Liver (tissue), 8 donors: ENCODE measurements at regions not wholly inside any gene's neighbourhood (a gene's known extent, or its start where the extent isn't known, plus 50 kb on each side); places are given as distances from the start of the nearest gene placed in this dataset.

Source experiments
- DNase-seq: peaks from one replicate; pipeline ENCODE4 v3.0.0-alpha.2; 2017; ENCODE audit warnings: low spot score
- H3K27ac ChIP-seq, 2 donors: one replicate each; pipeline ENCODE4 v1.7.0; 2013; ENCODE audit warnings: inconsistent platforms in 2 of 2, low read length in 2 of 2, control low read depth in 1 of 2, low read depth in 1 of 2, mild to moderate bottlenecking in 1 of 2
- H3K27me3 ChIP-seq, 4 donors: one replicate each; pipeline versions ENCODE4 v1.6.1 to v1.7.0; 2013; ENCODE audit warnings: low read length in 3 of 4, inconsistent platforms in 1 of 4, mild to moderate bottlenecking in 1 of 4, moderate library complexity in 1 of 4; ENCODE audit not compliant: control insufficient read depth in 4 of 4, insufficient read depth in 4 of 4
- H3K36me3 ChIP-seq, 4 donors: one replicate each; pipeline versions ENCODE4 v1.6.1 to v1.7.0; 2013; ENCODE audit warnings: low read length in 3 of 4, mild to moderate bottlenecking in 3 of 4, low read depth in 1 of 4, moderate library complexity in 1 of 4; ENCODE audit not compliant: control insufficient read depth in 4 of 4, insufficient read depth in 3 of 4
- H3K4me1 ChIP-seq, 4 donors: one replicate each; pipeline versions ENCODE4 v1.6.1 to v1.7.0; 2013; ENCODE audit warnings: low read length in 3 of 4, mild to moderate bottlenecking in 3 of 4, moderate library complexity in 1 of 4; ENCODE audit not compliant: control insufficient read depth in 4 of 4, insufficient read depth in 4 of 4
- H3K4me3 ChIP-seq, 3 donors: one replicate each; pipeline versions ENCODE4 v1.6.1 to v1.7.0; 2013; ENCODE audit warnings: low read length in 3 of 3, control low read depth in 1 of 3, low read depth in 1 of 3, mild to moderate bottlenecking in 1 of 3
- H3K9ac ChIP-seq, 2 donors: one replicate each; pipeline ENCODE4 v1.7.0; 2013; ENCODE audit warnings: low read length in 2 of 2, mild to moderate bottlenecking in 2 of 2, moderate library complexity in 2 of 2, control low read depth in 1 of 2, low read depth in 1 of 2
- H3K9me3 ChIP-seq, 4 donors: one replicate each; pipeline versions ENCODE4 v1.6.1 to v1.7.0; 2013; ENCODE audit warnings: low read length in 3 of 4; ENCODE audit not compliant: control insufficient read depth in 4 of 4
- CTCF ChIP-seq: fragments of 150-350 bp; IDR thresholded peaks from 2 replicates; pipeline ENCODE4 v1.5.1; 2017; ENCODE audit warnings: improper control_type of control experiment, low read depth, low read length; ENCODE audit not compliant: missing input control
- EGR1 ChIP-seq, 2 donors: IDR thresholded peaks; 2 replicates each; pipeline ENCODE4 v1.6.1; 2016 to 2018; ENCODE audit warnings: antibody characterized with exemption in 2 of 2, low read depth in 2 of 2
- FOXA1 ChIP-seq: IDR thresholded peaks from 2 replicates; pipeline ENCODE4 v1.6.1; 2016; ENCODE audit warnings: antibody characterized with exemption
- FOXA2 ChIP-seq: IDR thresholded peaks from 2 replicates; pipeline ENCODE4 v1.6.1; 2016; ENCODE audit warnings: antibody characterized with exemption
- GABPA ChIP-seq, 2 donors: IDR thresholded peaks in 1 of 2; conservative IDR thresholded peaks in 1 of 2; 2 replicates each; pipeline ENCODE4 v1.6.1; 2016; ENCODE audit warnings: antibody characterized with exemption in 2 of 2, mild to moderate bottlenecking in 1 of 2, moderate library complexity in 1 of 2
- HNF4A ChIP-seq, 2 donors: conservative IDR thresholded peaks; 2 replicates each; pipeline ENCODE4 v1.6.1; 2016; ENCODE audit warnings: antibody characterized with exemption in 2 of 2, mild to moderate bottlenecking in 2 of 2
- HNF4G ChIP-seq: IDR thresholded peaks from 2 replicates; pipeline ENCODE4 v1.6.1; 2016; ENCODE audit warnings: antibody characterized with exemption
- JUND ChIP-seq, 2 donors: IDR thresholded peaks; 2 replicates each; pipeline ENCODE4 v1.6.1; 2016; ENCODE audit warnings: antibody characterized with exemption in 2 of 2
- NR2F2 ChIP-seq: IDR thresholded peaks from 2 replicates; pipeline ENCODE4 v1.6.1; 2016; ENCODE audit warnings: antibody characterized with exemption
- RAD21 ChIP-seq, 2 donors: IDR thresholded peaks; 2 replicates each; pipeline ENCODE4 v1.6.1; 2016; ENCODE audit warnings: antibody characterized with exemption in 2 of 2, mild to moderate bottlenecking in 2 of 2
- RXRA ChIP-seq, 2 donors: IDR thresholded peaks; 2 replicates each; pipeline ENCODE4 v1.6.1; 2017 to 2018; ENCODE audit warnings: antibody characterized with exemption in 2 of 2, mild to moderate bottlenecking in 1 of 2
- SP1 ChIP-seq: IDR thresholded peaks from 2 replicates; pipeline ENCODE4 v1.6.1; 2018; ENCODE audit warnings: antibody characterized with exemption, mild to moderate bottlenecking
- TAF1 ChIP-seq: conservative IDR thresholded peaks from 2 replicates; pipeline ENCODE4 v1.6.1; 2016; ENCODE audit warnings: antibody characterized with exemption, mild to moderate bottlenecking
- YY1 ChIP-seq: IDR thresholded peaks from 2 replicates; pipeline ENCODE4 v1.6.1; 2016; ENCODE audit warnings: antibody characterized with exemption, mild to moderate bottlenecking
- ZBTB33 ChIP-seq: IDR thresholded peaks from 2 replicates; pipeline ENCODE4 v1.6.1; 2016; ENCODE audit warnings: antibody characterized with exemption
- WGBS: extraction: QIAGEN DNeasy Blood & Tissue Kit; methylation state at CpG from one replicate; pipeline ENCODE4 v1.1.7; 2013; 5-methylcytosine and 5-hydroxymethylcytosine counted together
- TF ChIP-seq, protein P1 (sequence below): IDR thresholded peaks from 2 replicates; pipeline ENCODE4 v1.6.1; 2016; ENCODE audit warnings: antibody characterized with exemption
- TF ChIP-seq, protein P2 (sequence below): IDR thresholded peaks from 2 replicates; pipeline ENCODE4 v1.6.1; 2016; ENCODE audit warnings: antibody characterized with exemption, mild to moderate bottlenecking
- TF ChIP-seq, protein P3 (sequence below): IDR thresholded peaks from 2 replicates; pipeline ENCODE4 v1.6.1; 2016; ENCODE audit warnings: antibody characterized with exemption
- donor health status: healthy.
- donor health status: healthy.
- donor health status: healthy.
- donor health status: healthy.
- donor health status: healthy.

DNA sequence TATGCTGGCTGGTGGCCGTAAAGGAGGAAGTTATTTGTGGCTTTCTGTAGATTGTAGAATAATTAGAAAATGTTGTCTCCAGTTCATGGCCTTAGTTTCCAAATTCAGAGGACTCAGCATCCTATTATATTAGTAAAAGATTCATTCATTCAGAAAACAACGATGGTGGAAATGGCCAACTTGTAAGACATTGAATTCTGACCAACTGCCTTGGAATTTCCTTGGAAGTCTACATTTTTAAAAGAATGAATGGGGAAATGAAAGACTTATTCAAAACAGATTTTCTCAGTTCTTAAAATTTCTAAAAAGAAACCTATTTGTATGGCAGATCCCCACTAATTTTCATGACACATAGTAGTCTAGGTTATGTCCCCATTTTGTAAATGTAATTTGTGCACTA is 561.5 kb downstream of the ANKRD50 start:
- no peak for DNase-seq
- WGBS, result 86% methylated on average over 2 of the region's 2 CpGs
- Histone ChIP-seq H3K9me3 (no peaks in the 10 kb centered on the region), H3K4me3 (no peak overlapping the region), H3K27me3 (no peaks in the 10 kb centered on the region), H3K27ac (no peak overlapping the region), H3K4me1 (no peaks in the 10 kb centered on the region), H3K36me3 (no peaks in the 10 kb centered on the region), H3K9ac (no peak overlapping the region)
- no peak for TF ChIP-seq RXRA (IDR thresholded peaks at IDR 0.05)
- no peak for TF ChIP-seq SP1
- TF ChIP-seq HNF4G, result no peak
- TF ChIP-seq TAF1, result no peak
- no peak for TF ChIP-seq YY1
- TF ChIP-seq NR2F2, result no peak
- TF ChIP-seq FOXA2, result no peak
- TF ChIP-seq, protein P1, sequence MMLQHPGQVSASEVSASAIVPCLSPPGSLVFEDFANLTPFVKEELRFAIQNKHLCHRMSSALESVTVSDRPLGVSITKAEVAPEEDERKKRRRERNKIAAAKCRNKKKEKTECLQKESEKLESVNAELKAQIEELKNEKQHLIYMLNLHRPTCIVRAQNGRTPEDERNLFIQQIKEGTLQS, result no peak
- TF ChIP-seq, protein P2, sequence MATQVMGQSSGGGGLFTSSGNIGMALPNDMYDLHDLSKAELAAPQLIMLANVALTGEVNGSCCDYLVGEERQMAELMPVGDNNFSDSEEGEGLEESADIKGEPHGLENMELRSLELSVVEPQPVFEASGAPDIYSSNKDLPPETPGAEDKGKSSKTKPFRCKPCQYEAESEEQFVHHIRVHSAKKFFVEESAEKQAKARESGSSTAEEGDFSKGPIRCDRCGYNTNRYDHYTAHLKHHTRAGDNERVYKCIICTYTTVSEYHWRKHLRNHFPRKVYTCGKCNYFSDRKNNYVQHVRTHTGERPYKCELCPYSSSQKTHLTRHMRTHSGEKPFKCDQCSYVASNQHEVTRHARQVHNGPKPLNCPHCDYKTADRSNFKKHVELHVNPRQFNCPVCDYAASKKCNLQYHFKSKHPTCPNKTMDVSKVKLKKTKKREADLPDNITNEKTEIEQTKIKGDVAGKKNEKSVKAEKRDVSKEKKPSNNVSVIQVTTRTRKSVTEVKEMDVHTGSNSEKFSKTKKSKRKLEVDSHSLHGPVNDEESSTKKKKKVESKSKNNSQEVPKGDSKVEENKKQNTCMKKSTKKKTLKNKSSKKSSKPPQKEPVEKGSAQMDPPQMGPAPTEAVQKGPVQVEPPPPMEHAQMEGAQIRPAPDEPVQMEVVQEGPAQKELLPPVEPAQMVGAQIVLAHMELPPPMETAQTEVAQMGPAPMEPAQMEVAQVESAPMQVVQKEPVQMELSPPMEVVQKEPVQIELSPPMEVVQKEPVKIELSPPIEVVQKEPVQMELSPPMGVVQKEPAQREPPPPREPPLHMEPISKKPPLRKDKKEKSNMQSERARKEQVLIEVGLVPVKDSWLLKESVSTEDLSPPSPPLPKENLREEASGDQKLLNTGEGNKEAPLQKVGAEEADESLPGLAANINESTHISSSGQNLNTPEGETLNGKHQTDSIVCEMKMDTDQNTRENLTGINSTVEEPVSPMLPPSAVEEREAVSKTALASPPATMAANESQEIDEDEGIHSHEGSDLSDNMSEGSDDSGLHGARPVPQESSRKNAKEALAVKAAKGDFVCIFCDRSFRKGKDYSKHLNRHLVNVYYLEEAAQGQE, result no peak
- no peak for TF ChIP-seq ZBTB33

DNA sequence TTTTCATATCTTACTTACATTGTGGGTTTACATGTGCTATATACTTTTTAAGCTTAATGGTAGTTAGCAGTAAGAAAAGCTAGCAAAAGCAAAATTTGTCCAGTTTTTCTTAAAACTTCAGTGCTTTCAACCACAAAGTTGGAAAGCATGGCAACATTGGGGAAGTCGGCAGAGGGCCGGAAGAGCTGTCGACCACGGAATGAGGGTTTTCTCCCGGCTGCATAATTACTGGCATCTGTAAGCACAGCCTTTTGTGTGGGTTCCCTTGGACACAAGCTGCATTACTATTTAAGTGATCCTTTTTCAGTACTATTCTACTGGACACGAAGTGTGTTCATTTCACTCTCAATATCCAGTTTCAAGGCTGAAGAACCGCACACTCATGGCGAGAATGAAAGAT is 560.4 kb downstream of the ANKRD50 start:
- H3K27me3 ChIP-seq, result no peaks in the 10 kb centered on the region
- 77% methylated on average over 8 of the region's 8 CpGs for WGBS
- TF ChIP-seq SP1, result no peak
- TF ChIP-seq CTCF, result no peak
- TF ChIP-seq, protein P2, result no peak
- no peak for TF ChIP-seq FOXA1
- no peak for TF ChIP-seq JUND (IDR thresholded peaks at IDR 0.05)
- no peak for TF ChIP-seq GABPA (IDR thresholded peaks at IDR 0.05 in 1 of 2, conservative IDR thresholded peaks at IDR 0.05 in 1 of 2)
- TF ChIP-seq RAD21 (IDR thresholded peaks at IDR 0.05), result no peak
- TF ChIP-seq, protein P1, result no peak
- no peak for TF ChIP-seq HNF4G
- no peak for TF ChIP-seq EGR1 (IDR thresholded peaks at IDR 0.05; ENCODE audit: low read depth in 2 of 2)
- TF ChIP-seq FOXA2, result no peak
- TF ChIP-seq ZBTB33, result no peak
- no peak for TF ChIP-seq NR2F2
- TF ChIP-seq HNF4A (conservative IDR thresholded peaks at IDR 0.05), result no peak
- TF ChIP-seq, protein P3, sequence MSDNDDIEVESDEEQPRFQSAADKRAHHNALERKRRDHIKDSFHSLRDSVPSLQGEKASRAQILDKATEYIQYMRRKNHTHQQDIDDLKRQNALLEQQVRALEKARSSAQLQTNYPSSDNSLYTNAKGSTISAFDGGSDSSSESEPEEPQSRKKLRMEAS, result no peak
- TF ChIP-seq RXRA (IDR thresholded peaks at IDR 0.05), result no peak
- TF ChIP-seq TAF1, result no peak
- no peak for TF ChIP-seq YY1
- H3K36me3 ChIP-seq, result no peaks in the 10 kb centered on the region
- DNase-seq, result no peak
- H3K27ac ChIP-seq, result no peak overlapping the region
- no peaks in the 10 kb centered on the region for H3K9me3 ChIP-seq
- no peak overlapping the region for H3K9ac ChIP-seq
- H3K4me3 ChIP-seq, result no peak overlapping the region
- H3K4me1 ChIP-seq, result no peaks in the 10 kb centered on the region
